HG02678 (cell line): ENCODE measurements at regions not wholly inside any gene's neighbourhood (a gene's known extent, or its start where the extent isn't known, plus 50 kb on each side); places are given as distances from the start of the nearest gene placed in this dataset.

Experiments
- ATAC-seq: cut with Tn5 transposase; IDR thresholded peaks from one replicate; pipeline ENCODE4 v1.9.1; 2021; ENCODE audit warnings: mild to moderate bottlenecking, moderate library complexity; ENCODE audit not compliant: unreplicated experiment

DNA sequence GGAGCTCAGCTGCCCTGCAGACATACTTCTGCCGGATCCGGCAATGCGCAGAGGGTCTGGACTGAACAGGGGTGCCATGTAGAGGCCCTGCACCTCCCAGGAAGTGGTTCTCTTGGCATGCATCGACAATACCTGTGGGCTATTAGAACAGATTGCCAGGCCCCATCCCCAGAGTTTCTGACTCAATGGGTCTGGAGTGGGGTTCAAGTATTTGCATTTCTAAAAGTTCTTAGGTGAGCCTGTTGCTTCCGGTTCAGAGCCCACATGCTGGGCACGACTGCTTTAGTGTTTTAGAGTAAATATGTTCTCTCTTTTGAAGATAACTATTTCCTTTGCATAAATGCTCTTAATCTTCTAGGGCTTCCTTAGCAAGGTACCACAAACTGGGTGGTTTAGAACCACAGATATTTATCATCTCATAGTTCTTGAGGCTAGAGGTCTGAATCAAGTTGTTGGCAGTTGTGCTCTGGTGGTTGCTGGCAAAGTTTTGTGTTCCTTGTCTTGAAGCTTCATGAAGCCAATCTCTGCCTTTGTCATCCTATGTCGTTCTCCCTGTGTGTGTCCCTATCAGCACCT lies 435.5 kb downstream of the TCERG1L start:
- no peak for ATAC-seq

- ATAC-seq: no peak
Observed at GRCh38 chr10:130877126-130877525, 434.4 kb downstream of the TCERG1L start.

DNA sequence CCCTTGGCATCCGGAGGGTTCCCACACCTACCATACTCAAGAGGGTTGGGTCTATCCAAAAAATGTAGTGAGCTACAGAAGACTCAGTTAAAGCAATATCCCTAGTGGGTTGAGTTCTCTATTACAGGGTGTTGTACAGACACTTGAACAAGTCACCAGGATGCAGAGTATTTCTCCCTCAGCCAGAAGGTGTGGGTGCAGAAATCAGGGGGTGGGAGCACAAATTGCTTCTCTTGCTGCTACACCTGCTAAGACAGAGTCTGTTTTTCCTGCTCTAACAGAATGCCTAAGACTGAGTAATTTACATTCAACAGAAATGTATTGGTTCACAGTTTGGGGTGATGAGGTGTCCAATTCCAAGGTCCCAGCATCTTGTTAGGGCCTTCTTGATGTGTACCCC lies 433.4 kb downstream of the TCERG1L start:
- ATAC-seq: no peak

DNA sequence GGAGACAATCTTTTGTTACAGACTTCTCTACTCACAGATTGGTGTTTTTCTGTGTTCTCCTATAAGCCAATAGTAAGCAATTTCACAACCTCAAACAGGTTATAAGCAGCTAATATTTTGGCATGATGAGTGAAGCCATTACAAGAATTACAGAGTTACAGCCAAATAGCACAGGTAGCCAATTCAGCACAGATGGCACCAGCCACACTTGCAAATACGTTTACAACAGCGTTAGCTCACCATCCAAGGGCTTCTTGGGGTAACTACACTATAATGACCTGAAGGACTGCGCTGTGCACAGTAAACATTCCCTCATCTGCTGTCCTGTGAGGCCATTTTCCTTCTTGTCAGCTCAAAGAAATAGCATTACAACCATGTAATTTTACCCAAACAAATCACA lies 428.6 kb downstream of the TCERG1L start:
- ATAC-seq: no peak

DNA sequence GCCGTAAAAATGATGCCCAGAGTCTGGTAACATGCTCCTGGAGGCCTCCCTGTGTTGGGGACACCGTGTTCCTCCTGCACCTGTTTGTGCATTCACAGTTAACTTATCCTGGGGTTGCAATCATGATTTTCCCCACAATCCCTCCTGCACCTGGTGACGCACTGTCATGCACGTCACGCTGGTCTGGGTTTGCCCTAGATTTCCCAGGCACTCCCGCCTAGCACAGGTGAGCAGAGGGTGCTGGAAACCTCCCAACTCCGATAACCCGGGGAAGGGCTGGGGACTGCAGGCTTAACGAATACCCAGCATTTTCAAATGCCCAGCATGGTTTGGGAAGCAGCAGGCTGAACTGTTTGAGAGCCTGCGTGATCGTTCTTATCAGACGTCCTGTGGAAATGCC lies 427.1 kb downstream of the TCERG1L start:
- no peak for ATAC-seq

DNA sequence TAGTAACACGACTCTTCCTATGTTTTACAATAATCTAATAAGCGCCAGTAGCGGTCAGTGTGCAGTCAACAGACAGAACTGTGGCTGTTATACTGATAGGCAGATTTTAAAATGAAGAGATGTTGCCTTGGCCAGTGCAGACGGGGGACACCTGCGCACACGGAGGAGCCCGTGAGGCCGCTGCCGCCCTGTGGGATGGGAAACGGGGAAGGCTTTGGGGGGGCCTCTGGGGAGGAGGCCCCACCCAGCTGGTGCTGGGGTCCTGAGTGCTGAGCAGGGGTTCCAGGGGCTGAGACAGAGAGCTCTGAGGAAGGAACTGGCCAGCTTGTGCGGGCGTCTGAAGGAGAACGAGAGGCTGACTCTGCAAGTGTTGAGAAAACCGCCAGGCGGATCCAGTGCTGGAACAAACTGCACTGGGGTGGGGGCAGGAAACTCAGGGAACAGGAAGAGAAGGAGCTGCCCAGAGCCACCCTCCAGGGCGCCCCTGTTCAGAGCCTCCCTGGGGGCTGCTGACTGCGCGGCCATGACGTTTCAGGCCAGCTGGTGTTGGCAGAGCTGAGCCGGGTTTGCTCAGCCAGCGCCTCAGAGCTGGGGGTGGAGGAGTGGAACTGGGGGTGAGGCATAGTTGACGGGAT lies 426.4 kb downstream of the TCERG1L start:
- ATAC-seq: no peak

GRCh38 chr10:130887170-130887569 lies 424.4 kb downstream of the TCERG1L start:
- no peak for ATAC-seq

GRCh38 chr10:130888493-130888892 lies 423.0 kb downstream of the TCERG1L start:
- no peak for ATAC-seq

DNA sequence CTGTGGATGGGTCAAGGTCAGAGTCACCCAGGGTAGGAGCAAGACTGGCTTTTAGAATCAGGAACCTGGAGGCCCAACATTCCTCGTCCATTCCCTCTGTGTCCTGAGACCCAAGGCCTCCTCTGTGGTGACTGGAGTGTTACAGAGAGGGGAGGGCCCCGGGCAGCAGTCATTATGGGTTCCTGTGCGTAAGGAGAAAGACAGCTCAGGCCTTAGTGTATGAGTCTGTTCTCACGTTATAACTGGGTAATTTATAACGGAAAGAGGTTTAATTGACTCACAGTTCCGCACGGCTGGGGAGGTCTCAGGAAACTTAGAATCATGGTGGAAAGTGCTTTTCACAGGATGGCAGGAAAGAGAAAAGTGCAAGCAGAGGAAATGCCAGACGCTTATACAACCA lies 422.3 kb downstream of the TCERG1L start:
- no peak for ATAC-seq

GRCh38 chr10:130889780-130890179 lies 421.7 kb downstream of the TCERG1L start:
- ATAC-seq: no peak

DNA sequence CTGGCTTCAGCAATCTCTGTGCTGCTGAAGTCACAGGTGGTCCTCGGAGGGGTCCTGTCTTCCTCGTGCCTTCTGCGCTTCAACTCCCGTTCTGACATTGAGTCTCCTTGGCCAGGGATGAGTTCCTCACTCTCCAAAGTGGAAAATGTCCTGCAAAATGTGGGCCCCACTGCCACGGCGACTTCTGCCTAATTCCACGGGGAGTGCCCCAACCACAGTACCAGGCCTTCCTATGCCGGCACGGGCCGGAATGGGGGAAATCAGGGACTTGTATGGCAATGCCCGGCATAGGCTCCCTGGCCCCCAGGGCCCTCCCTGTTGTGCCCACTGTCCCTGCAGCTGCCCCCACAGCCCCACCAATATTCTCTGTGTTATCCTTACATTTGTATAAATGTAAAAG lies 420.5 kb downstream of the TCERG1L start:
- ATAC-seq: no peak

DNA sequence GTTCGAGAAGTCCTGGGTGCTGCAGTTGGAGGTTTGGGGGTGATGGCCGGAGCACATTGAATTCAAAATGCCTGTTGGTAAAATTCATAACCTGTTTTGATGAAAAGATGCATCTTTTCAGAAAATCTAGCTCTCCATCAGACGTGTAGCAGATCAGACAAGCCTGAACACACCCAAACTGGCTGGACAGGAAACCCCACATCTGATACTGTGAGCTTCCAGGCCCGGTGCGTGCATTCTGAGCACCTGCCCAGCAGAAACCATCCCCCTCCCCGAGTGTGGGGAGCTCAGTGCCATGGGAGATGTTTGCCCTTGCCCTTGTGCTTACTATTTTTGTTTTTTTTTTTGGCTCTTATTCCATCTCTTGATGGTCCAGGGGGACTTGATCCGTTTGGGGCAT lies 417.1 kb downstream of the TCERG1L start:
- ATAC-seq: no peak

- ATAC-seq: no peak
Observed at GRCh38 chr10:130895161-130895560, 416.4 kb downstream of the TCERG1L start.

DNA sequence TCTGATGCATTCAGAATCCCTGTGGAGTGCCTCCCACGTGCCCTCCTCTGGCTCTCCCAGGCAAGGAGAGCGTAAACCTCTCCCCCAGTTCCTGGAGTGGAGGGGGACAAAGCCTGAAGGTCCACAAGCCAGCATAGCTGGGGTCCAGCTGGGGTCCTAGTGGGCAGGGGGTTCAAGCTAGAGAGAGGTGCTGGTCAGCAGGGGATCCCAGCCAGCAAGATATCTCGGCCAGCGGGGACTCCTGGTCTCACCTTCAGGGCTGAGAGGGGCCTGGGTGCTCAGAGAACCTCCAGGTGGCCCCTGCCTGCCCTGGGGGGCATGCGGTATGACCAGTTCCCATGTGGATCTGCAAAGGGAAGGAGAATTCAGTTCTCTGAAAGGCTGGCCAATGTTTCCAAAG lies 413.7 kb downstream of the TCERG1L start:
- no peak for ATAC-seq

GRCh38 chr10:130898381-130898780 lies 413.1 kb downstream of the TCERG1L start:
- ATAC-seq: no peak

DNA sequence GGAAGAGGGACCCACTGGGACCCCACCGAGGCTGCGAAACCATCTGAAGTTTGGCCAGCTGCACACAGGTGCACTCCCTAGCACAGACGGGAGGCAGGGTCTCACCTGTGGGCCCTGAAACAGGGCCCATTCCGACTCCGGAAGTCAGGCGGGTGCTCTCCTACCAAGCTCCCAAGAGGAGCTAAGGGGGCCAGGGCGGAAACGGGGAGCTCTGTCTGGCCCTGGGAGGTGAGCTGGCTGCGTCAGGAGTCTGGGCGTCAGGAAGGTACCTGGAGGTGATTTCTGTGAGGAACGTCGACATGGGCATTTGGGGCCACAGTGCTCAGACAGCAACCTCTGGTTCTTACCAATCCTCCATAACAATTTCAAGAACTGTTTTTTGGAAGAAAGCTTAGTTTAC lies 411.7 kb downstream of the TCERG1L start:
- no peak for ATAC-seq

DNA sequence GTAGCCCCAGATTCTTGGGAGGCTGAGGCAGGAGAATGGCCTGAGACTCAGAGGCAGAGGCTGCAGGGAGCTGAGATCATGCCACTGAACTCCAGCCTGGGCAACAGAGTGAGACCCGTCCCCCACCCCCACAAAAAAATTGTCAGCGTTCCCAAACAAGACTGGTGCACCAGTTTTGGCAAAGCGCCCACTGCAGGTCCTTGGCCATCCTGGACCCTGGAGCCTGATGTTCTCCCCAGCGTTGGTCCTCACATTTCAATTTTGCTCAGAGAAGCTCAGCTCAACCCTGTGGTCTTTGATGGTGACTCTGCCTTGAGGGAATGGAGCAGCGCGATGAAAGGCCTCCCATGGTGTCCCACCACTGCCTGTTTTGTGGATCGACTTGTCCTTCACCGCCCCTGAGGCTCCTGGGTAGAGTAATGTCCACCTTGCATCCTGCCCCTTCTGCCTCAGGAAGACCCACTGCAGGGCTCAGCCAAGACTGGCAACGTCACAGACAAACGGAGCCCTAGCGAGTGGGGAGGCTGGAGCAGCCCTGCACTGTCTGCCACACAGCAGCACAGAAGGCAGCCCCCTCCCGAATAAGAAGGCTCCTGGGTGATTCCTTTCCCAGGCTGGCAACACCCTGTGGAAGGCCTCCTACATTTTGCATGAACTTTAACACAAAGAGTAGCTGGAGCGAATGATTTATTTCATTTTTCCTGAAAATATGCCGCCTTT lies 410.9 kb downstream of the TCERG1L start:
- ATAC-seq: no peak

DNA sequence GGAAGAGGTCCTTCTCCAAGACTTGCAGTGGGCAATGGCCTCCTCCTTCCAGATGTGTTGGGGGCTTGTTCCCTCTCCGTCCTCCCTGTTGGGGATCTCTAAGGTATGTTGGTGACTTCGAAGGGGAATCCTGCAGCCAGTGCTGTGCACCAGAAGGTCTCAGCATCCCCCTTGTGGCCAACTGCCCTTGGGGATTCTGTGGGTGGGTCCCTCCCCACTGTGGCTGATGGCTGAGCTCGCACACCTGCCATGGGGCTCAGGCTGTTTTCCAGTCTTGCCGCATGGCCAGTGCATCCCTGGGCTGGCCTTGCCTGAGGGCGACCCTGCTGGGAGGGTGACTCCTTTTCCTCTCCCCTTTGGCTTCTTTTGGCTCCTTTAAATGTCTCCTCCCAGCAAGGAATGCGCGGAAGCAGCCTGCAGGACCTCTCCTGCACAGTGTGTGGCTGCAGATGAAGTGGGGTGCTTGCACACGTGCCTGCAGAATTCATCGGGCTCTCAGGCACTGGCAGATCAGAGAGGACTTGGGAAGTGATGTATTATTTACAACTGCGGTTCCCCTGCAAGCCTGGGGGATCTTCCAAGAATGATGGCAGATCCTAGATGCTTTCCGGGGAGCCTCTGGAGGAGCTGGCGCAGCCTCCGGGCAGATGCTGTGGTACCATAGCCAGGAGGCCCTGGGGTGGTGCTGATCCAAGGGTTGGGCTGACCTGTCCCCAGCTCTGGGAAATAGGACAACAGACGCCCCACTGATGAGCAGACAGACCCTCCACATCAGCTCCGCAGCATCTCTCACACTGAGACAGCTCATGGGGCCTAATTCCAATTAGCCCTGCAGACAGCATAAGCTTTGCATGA lies 410.0 kb downstream of the TCERG1L start:
- ATAC-seq: no peak

- ATAC-seq: no peak
Observed at GRCh38 chr10:130902471-130902870, 409.1 kb downstream of the TCERG1L start.

DNA sequence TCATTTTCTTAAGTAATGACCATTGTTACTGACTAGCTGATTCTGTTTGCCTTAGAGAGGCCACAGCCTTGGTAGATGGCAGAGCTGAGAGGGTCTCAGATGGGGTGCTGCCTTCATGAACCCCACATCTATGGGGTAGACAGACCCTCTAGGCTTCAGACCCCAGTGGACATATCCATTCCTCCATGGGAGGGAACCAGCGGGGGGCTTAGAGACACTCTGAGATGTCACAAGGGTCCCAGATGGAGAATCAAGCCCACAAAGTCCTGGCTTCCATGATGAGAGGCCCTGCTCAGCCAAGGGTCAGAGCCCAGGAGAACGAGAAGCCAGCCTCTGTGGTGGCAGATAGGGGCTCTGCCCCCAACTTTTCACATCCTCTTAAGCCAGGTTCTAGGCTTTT lies 408.6 kb downstream of the TCERG1L start:
- no peak for ATAC-seq

- no peak for ATAC-seq
Observed at GRCh38 chr10:130904676-130905075, 406.8 kb downstream of the TCERG1L start.

GRCh38 chr10:130905386-130905785 lies 406.1 kb downstream of the TCERG1L start:
- ATAC-seq: no peak
